Stimulated activated CD8-positive, alpha-beta memory T cell treated with anti-CD3 and anti-CD28 coated beads, Interleukin-12 subunit alpha, Interleukin-12 subunit beta, amount 100 ng/mL, for 24 hours (primary cell): ENCODE measurements at regions not wholly inside any gene's neighbourhood (a gene's known extent, or its start where the extent isn't known, plus 50 kb on each side); places are given as distances from the start of the nearest gene placed in this dataset.

Experiments
- DNase-seq: peaks from one replicate; pipeline ENCODE4 v3.0.0-alpha.2; 2020; ENCODE audit errors: extremely low read depth

- no peak for DNase-seq
Measured at GRCh38 chr7:25777969-25778708, 373.9 kb upstream of the NFE2L3 start.

- DNase-seq, result no peak
Measured at GRCh38 chr7:25779002-25779546, 372.9 kb upstream of the NFE2L3 start.

GRCh38 chr7:25780904-25781303 lies 371.1 kb upstream of the NFE2L3 start:
- no peak for DNase-seq

GRCh38 chr7:25781704-25782103 lies 370.3 kb upstream of the NFE2L3 start:
- no peak for DNase-seq

- DNase-seq, result no peak
Measured at GRCh38 chr7:25786936-25787335, 365.1 kb upstream of the NFE2L3 start.

GRCh38 chr7:25787336-25787735 lies 364.7 kb upstream of the NFE2L3 start:
- DNase-seq, result no peak

- no peak for DNase-seq
Measured at GRCh38 chr7:25788371-25788770, 363.6 kb upstream of the NFE2L3 start.

- DNase-seq, result no peak
Measured at GRCh38 chr7:25788961-25789620, 362.9 kb upstream of the NFE2L3 start.

- no peak for DNase-seq
Measured at GRCh38 chr7:25789701-25790640, 362.0 kb upstream of the NFE2L3 start.

- no peak for DNase-seq
Measured at GRCh38 chr7:25790963-25791362, 361.0 kb upstream of the NFE2L3 start.

- DNase-seq, result no peak
Measured at GRCh38 chr7:25792586-25792985, 359.4 kb upstream of the NFE2L3 start.

- DNase-seq, result no peak
Measured at GRCh38 chr7:25795824-25796235, 356.2 kb upstream of the NFE2L3 start.

- DNase-seq, result no peak
Measured at GRCh38 chr7:25798344-25798743, 353.7 kb upstream of the NFE2L3 start.

GRCh38 chr7:25801214-25801613 lies 350.8 kb upstream of the NFE2L3 start:
- no peak for DNase-seq

GRCh38 chr7:25802057-25802456 lies 349.9 kb upstream of the NFE2L3 start:
- no peak for DNase-seq

GRCh38 chr7:25802473-25802872 lies 349.5 kb upstream of the NFE2L3 start:
- DNase-seq, result no peak

- no peak for DNase-seq
Measured at GRCh38 chr7:25803117-25803887, 348.7 kb upstream of the NFE2L3 start.

GRCh38 chr7:25804154-25804553 lies 347.8 kb upstream of the NFE2L3 start:
- DNase-seq, result no peak

- DNase-seq, result no peak
Measured at GRCh38 chr7:25805027-25805687, 346.8 kb upstream of the NFE2L3 start.

- DNase-seq, result no peak
Measured at GRCh38 chr7:25807086-25807611, 344.8 kb upstream of the NFE2L3 start.

GRCh38 chr7:25809441-25809840 lies 342.6 kb upstream of the NFE2L3 start:
- no peak for DNase-seq
